ENCODE measurements at regions not wholly inside any gene's neighbourhood (a gene's known extent, or its start where the extent isn't known, plus 50 kb on each side); places are given as distances from the start of the nearest gene placed in this dataset.
A peak's percentile ranks its signal among the peaks of the same experiment; 100 is the strongest.

GRCh38 chr18:10042492-10042891, 128.7 kb downstream of the VAPA start:
- no peak overlapping the region for H2AFZ ChIP-seq
- H3K9me2 ChIP-seq (replicated peaks; ENCODE audit: insufficient read depth): no peaks in the 10 kb centered on the region
- TF ChIP-seq EZH2 (IDR thresholded peaks at IDR 0.05; ENCODE audit: borderline replicate concordance) (no peak), CTCF (IDR thresholded peaks at IDR 0.05; ENCODE audit: poor library complexity) (no peak), EZH2phosphoT487 (IDR thresholded peaks at IDR 0.05; ENCODE audit: low read depth, severe bottlenecking, unreplicated experiment) (no peak)
- no peaks in the 10 kb centered on the region for H3K27me3 ChIP-seq
- H3K4me3 ChIP-seq: no peak overlapping the region
- no peak overlapping the region for H3K4me2 ChIP-seq
- no peak for DNase-seq (ENCODE audit: low spot score)
- H3K4me1 ChIP-seq (ENCODE audit: insufficient read depth): peaks cover 17% of the 10 kb centered on the region
- H3K36me3 ChIP-seq (replicated peaks; ENCODE audit: insufficient read depth, low read depth): no peaks in the 10 kb centered on the region
- peaks cover 12% of the 10 kb centered on the region for H3K9me3 ChIP-seq (ENCODE audit: low read depth)
- no peaks in the 10 kb centered on the region for H3K79me2 ChIP-seq
- H4K20me1 ChIP-seq (ENCODE audit: insufficient read depth, poor library complexity, severe bottlenecking): no peaks in the 10 kb centered on the region
- peak overlapping the region; percentile 92 for H3K27ac ChIP-seq
- WGBS (ENCODE audit: low lambda C conversion rate, missing lambda C conversion rate): 95% methylated on average over 5 of the region's 5 CpGs

DNA sequence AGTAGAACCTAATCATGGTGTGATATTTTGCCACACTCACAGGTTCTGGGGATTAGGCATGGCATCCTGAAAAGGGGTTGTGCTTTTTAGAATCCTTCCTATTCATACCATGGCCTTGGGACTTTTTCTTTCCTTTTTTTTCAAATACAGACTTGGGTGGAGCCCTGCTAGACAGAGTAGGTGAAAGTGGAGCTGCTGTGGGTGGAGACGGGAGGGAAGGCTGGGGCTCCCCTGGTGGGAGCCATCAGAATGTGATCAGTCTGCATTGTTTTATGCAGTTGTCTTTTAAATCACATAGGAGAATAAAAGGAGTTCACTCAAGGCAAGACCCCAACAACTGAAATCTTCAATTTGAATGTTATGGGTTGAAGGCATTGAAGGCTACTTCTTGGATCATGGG, 130.2 kb downstream of the VAPA start:
- Histone ChIP-seq H3K79me2 (no peaks in the 10 kb centered on the region), H2AFZ (no peak overlapping the region), H3K9me3 (ENCODE audit: low read depth) (peaks cover 12% of the 10 kb centered on the region), H3K4me1 (ENCODE audit: insufficient read depth) (peaks cover 17% of the 10 kb centered on the region), H4K20me1 (ENCODE audit: insufficient read depth, poor library complexity, severe bottlenecking) (no peaks in the 10 kb centered on the region), H3K4me3 (no peak overlapping the region), H3K27ac (no peak overlapping the region), H3K36me3 (replicated peaks; ENCODE audit: insufficient read depth, low read depth) (no peaks in the 10 kb centered on the region), H3K27me3 (no peaks in the 10 kb centered on the region), H3K4me2 (no peak overlapping the region), H3K9me2 (replicated peaks; ENCODE audit: insufficient read depth) (no peaks in the 10 kb centered on the region)
- WGBS (ENCODE audit: low lambda C conversion rate, missing lambda C conversion rate): 82% methylated on average over 1 of the region's 1 CpG
- DNase-seq (ENCODE audit: low spot score): no peak
- no peak for TF ChIP-seq EZH2 (IDR thresholded peaks at IDR 0.05; ENCODE audit: borderline replicate concordance)
- no peak for TF ChIP-seq EZH2phosphoT487 (IDR thresholded peaks at IDR 0.05; ENCODE audit: low read depth, severe bottlenecking, unreplicated experiment)
- no peak for TF ChIP-seq CTCF (IDR thresholded peaks at IDR 0.05; ENCODE audit: poor library complexity)

- H3K27me3 ChIP-seq: no peaks in the 10 kb centered on the region
- no peaks in the 10 kb centered on the region for H3K36me3 ChIP-seq (replicated peaks; ENCODE audit: insufficient read depth, low read depth)
- H3K4me2 ChIP-seq: no peak overlapping the region
- WGBS (ENCODE audit: low lambda C conversion rate, missing lambda C conversion rate): 98% methylated on average over 23 of the region's 23 CpGs
- H3K9me3 ChIP-seq (ENCODE audit: low read depth): peaks cover 12% of the 10 kb centered on the region
- no peak overlapping the region for H3K4me3 ChIP-seq
- TF ChIP-seq EZH2phosphoT487 (IDR thresholded peaks at IDR 0.05; ENCODE audit: low read depth, severe bottlenecking, unreplicated experiment): no peak
- TF ChIP-seq EZH2 (IDR thresholded peaks at IDR 0.05; ENCODE audit: borderline replicate concordance): no peak
- TF ChIP-seq CTCF (IDR thresholded peaks at IDR 0.05; ENCODE audit: poor library complexity): no peak
- no peaks in the 10 kb centered on the region for H4K20me1 ChIP-seq (ENCODE audit: insufficient read depth, poor library complexity, severe bottlenecking)
- no peak overlapping the region for H2AFZ ChIP-seq
- no peaks in the 10 kb centered on the region for H3K9me2 ChIP-seq (replicated peaks; ENCODE audit: insufficient read depth)
- H3K4me1 ChIP-seq (ENCODE audit: insufficient read depth): peaks cover 8% of the 10 kb centered on the region
- DNase-seq (ENCODE audit: low spot score): no peak
- no peak overlapping the region for H3K27ac ChIP-seq
- no peaks in the 10 kb centered on the region for H3K79me2 ChIP-seq
Measured at GRCh38 chr18:10045296-10045891, 131.6 kb downstream of the VAPA start.

Data from hepatocyte (in vitro differentiated cells).